HuH-7 (cell line): ENCODE measurements at regions not wholly inside any gene's neighbourhood (a gene's known extent, or its start where the extent isn't known, plus 50 kb on each side); places are given as distances from the start of the nearest gene placed in this dataset.
"Not testable (repeated sequence)": the region's sequence is repeated elsewhere in the genome, so short reads cannot be mapped to it uniquely, and the experiment has no call there.

Source experiments
- DNase-seq: peaks from one replicate; pipeline ENCODE4 v3.0.0; 2011; ENCODE audit warnings: low spot score

GRCh38 chr12:9411616-9412268 lies 196.0 kb downstream of the KLRB1 start:
- DNase-seq: not testable (repeated sequence)

- not testable (repeated sequence) for DNase-seq
These were observed 199.2 kb upstream of the PZP start for GRCh38 chr12:9407425-9407748.

GRCh38 chr12:9406564-9407424 lies 198.6 kb upstream of the PZP start:
- DNase-seq: no peak

- DNase-seq: no peak
These were observed 197.8 kb upstream of the PZP start for GRCh38 chr12:9405886-9406563.

GRCh38 chr12:9404469-9405260 lies 196.5 kb upstream of the PZP start:
- no peak for DNase-seq

- no peak for DNase-seq
These were observed 195.8 kb upstream of the PZP start for GRCh38 chr12:9404031-9404430.

GRCh38 chr12:9402432-9403040 lies 194.3 kb upstream of the PZP start:
- not testable (repeated sequence) for DNase-seq

GRCh38 chr12:9396367-9396766 lies 188.2 kb upstream of the PZP start:
- not testable (repeated sequence) for DNase-seq

- not testable (repeated sequence) for DNase-seq
These were observed 187.0 kb upstream of the PZP start for GRCh38 chr12:9395220-9395619.

GRCh38 chr12:9392842-9393241 lies 184.6 kb upstream of the PZP start:
- no peak for DNase-seq

- no peak for DNase-seq
These were observed 183.6 kb upstream of the PZP start for GRCh38 chr12:9391815-9392214.

- no peak for DNase-seq
These were observed 182.6 kb upstream of the PZP start for GRCh38 chr12:9390761-9391160.

- no peak for DNase-seq
These were observed 181.6 kb upstream of the PZP start for GRCh38 chr12:9389796-9390195.

- DNase-seq: no peak
These were observed 180.2 kb upstream of the PZP start for GRCh38 chr12:9388379-9388778.

GRCh38 chr12:9387450-9387849 lies 179.3 kb upstream of the PZP start:
- no peak for DNase-seq

GRCh38 chr12:9383585-9383984 lies 175.4 kb upstream of the PZP start:
- no peak for DNase-seq

GRCh38 chr12:9381619-9382018 lies 173.4 kb upstream of the PZP start:
- no peak for DNase-seq

- DNase-seq: no peak
These were observed 172.5 kb upstream of the PZP start for GRCh38 chr12:9380650-9381049.

GRCh38 chr12:9379023-9379742 lies 171.0 kb upstream of the PZP start:
- no peak for DNase-seq

GRCh38 chr12:9378430-9378835 lies 170.2 kb upstream of the PZP start:
- peak; percentile 56 for DNase-seq

- DNase-seq: no peak
These were observed 164.0 kb upstream of the PZP start for GRCh38 chr12:9372202-9372601.
